ENCODE measurements at regions not wholly inside any gene's neighbourhood (a gene's known extent, or its start where the extent isn't known, plus 50 kb on each side); places are given as distances from the start of the nearest gene placed in this dataset.

DNA sequence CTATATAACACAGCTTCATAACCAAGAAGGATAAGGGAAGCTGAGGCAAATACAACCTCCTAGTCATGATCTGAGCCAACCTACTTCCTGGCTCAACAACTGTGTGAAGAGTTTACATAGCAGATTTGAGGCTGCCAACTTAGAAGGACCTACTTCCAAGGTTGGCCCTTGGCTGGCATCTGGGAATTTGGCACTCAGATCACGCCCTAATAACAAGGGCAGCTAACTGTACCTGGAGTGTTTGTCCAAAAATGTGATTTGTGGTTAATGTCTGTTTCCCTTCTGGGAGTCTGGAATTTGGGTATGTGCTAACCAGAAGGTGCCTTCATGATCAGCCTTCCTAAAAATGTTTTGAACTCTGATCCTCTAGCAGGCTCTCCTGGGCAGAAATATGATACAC is 287.2 kb downstream of the CAAP1 start:
- no peaks in the 10 kb centered on the region for H3K9me2 ChIP-seq (ENCODE audit: insufficient read depth, low read length)
- no peak overlapping the region for H3K27ac ChIP-seq (ENCODE audit: low read depth, low read length, poor library complexity, severe bottlenecking)
- no peaks in the 10 kb centered on the region for H3K36me3 ChIP-seq (ENCODE audit: insufficient read depth, low read length)
- ChIA-PET CTCF (ENCODE audit: unreplicated experiment) (no interaction called here), POLR2A (no interaction called here)
- no peaks in the 10 kb centered on the region for H3K4me1 ChIP-seq (ENCODE audit: insufficient read depth, low read length, poor library complexity, severe bottlenecking)
- BruUV-seq (replicated peaks) = no TSS peak
- no peaks in the 10 kb centered on the region for H4K20me1 ChIP-seq (ENCODE audit: insufficient read depth, low read length)
- H3K9me3 ChIP-seq (ENCODE audit: low read length) = no peaks in the 10 kb centered on the region
- no peak for DNase-seq (ENCODE audit: low spot score)
- H3K79me2 ChIP-seq (ENCODE audit: insufficient read depth, low read depth, low read length) = no peaks in the 10 kb centered on the region
- no peak overlapping the region for H2AFZ ChIP-seq (ENCODE audit: low read length)
- no peak overlapping the region for H3K4me3 ChIP-seq (ENCODE audit: low read depth, low read length, poor library complexity, severe bottlenecking)
- TF ChIP-seq, protein P1, sequence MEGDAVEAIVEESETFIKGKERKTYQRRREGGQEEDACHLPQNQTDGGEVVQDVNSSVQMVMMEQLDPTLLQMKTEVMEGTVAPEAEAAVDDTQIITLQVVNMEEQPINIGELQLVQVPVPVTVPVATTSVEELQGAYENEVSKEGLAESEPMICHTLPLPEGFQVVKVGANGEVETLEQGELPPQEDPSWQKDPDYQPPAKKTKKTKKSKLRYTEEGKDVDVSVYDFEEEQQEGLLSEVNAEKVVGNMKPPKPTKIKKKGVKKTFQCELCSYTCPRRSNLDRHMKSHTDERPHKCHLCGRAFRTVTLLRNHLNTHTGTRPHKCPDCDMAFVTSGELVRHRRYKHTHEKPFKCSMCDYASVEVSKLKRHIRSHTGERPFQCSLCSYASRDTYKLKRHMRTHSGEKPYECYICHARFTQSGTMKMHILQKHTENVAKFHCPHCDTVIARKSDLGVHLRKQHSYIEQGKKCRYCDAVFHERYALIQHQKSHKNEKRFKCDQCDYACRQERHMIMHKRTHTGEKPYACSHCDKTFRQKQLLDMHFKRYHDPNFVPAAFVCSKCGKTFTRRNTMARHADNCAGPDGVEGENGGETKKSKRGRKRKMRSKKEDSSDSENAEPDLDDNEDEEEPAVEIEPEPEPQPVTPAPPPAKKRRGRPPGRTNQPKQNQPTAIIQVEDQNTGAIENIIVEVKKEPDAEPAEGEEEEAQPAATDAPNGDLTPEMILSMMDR (conservative IDR thresholded peaks at IDR 0.05; ENCODE audit: low read length) = no peak
- no peak for TF ChIP-seq EZH2phosphoT487 (IDR thresholded peaks at IDR 0.05; ENCODE audit: borderline replicate concordance, low read depth, low read length)
- intact Hi-C loops (cut with micrococcal nuclease; ENCODE audit: unreplicated experiment) = no loop called here
- H3K4me2 ChIP-seq (ENCODE audit: low read length) = no peak overlapping the region

DNA sequence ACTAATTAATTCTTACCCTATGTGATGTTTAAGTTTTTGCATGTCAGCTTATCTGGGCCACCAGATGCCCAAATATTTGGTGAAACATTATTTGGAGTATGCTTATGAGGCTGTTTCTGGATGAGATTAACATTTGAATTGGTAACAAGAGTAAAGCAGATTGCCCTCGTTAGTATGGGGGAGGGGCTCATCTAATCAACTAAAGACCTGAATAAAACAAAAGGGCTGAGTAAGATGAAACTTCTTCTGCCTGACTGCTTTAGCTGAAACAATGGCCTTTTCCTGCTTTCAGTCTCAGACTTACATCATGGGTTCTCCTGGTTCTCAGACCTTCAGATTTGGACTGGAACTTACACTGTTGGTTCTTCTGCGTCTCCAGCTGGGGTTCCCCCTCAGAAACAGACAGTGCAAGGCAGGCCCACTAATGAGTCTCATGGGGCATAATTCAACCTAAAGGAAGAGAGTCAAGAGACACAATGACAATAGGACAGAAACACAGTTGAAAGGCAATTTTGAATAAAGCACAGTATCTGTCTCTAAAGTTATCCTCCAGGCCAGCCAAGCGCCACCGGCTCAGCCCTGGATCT is 288.4 kb downstream of the CAAP1 start:
- Histone ChIP-seq H3K4me3 (ENCODE audit: low read depth, low read length, poor library complexity, severe bottlenecking) (no peak overlapping the region), H2AFZ (ENCODE audit: low read length) (no peak overlapping the region), H3K9me2 (ENCODE audit: insufficient read depth, low read length) (no peaks in the 10 kb centered on the region), H3K36me3 (ENCODE audit: insufficient read depth, low read length) (no peaks in the 10 kb centered on the region), H3K79me2 (ENCODE audit: insufficient read depth, low read depth, low read length) (no peaks in the 10 kb centered on the region), H3K9me3 (ENCODE audit: low read length) (no peaks in the 10 kb centered on the region), H4K20me1 (ENCODE audit: insufficient read depth, low read length) (no peaks in the 10 kb centered on the region), H3K27ac (ENCODE audit: low read depth, low read length, poor library complexity, severe bottlenecking) (no peak overlapping the region), H3K4me2 (ENCODE audit: low read length) (no peak overlapping the region), H3K4me1 (ENCODE audit: insufficient read depth, low read length, poor library complexity, severe bottlenecking) (no peaks in the 10 kb centered on the region)
- POLR2A ChIA-PET = no interaction called here
- no peak for DNase-seq (ENCODE audit: low spot score)
- no TSS peak for BruUV-seq (replicated peaks)
- CTCF ChIA-PET (ENCODE audit: unreplicated experiment) = no interaction called here
- TF ChIP-seq EZH2phosphoT487 (IDR thresholded peaks at IDR 0.05; ENCODE audit: borderline replicate concordance, low read depth, low read length) = no peak
- TF ChIP-seq, protein P1 (conservative IDR thresholded peaks at IDR 0.05; ENCODE audit: low read length) = no peak
- intact Hi-C loops (cut with micrococcal nuclease; ENCODE audit: unreplicated experiment) = no loop called here

DNA sequence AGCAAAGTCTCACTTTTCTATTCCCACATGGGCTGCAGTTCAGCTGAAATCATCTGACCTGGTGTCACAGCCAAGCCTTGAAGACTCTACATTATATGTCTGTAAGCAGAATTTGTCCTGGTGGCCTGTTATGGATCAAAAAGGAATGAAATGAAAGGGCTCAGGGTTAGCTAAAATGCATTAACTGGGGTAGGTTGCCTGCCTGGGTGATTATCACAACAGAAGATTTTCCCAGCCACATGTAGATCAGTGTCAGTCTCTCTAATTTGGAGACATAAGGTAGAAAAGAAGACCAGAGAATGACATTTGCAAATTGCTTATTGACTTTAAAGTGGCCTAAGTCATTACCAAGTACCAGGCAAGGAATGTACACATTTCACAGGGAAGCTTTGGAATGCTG is 289.0 kb downstream of the CAAP1 start:
- no peak for TF ChIP-seq EZH2phosphoT487 (IDR thresholded peaks at IDR 0.05; ENCODE audit: borderline replicate concordance, low read depth, low read length)
- TF ChIP-seq, protein P1 (conservative IDR thresholded peaks at IDR 0.05; ENCODE audit: low read length) = no peak
- Histone ChIP-seq H2AFZ (ENCODE audit: low read length) (no peak overlapping the region), H3K4me3 (ENCODE audit: low read depth, low read length, poor library complexity, severe bottlenecking) (no peak overlapping the region), H3K79me2 (ENCODE audit: insufficient read depth, low read depth, low read length) (no peaks in the 10 kb centered on the region), H4K20me1 (ENCODE audit: insufficient read depth, low read length) (no peaks in the 10 kb centered on the region), H3K9me2 (ENCODE audit: insufficient read depth, low read length) (no peaks in the 10 kb centered on the region), H3K4me2 (ENCODE audit: low read length) (no peak overlapping the region), H3K9me3 (ENCODE audit: low read length) (no peaks in the 10 kb centered on the region), H3K27ac (ENCODE audit: low read depth, low read length, poor library complexity, severe bottlenecking) (no peak overlapping the region), H3K36me3 (ENCODE audit: insufficient read depth, low read length) (no peaks in the 10 kb centered on the region), H3K4me1 (ENCODE audit: insufficient read depth, low read length, poor library complexity, severe bottlenecking) (no peaks in the 10 kb centered on the region)
- no TSS peak for BruUV-seq (replicated peaks)
- intact Hi-C loops (cut with micrococcal nuclease; ENCODE audit: unreplicated experiment) = no loop called here
- POLR2A ChIA-PET = no interaction called here
- CTCF ChIA-PET (ENCODE audit: unreplicated experiment) = no interaction called here
- DNase-seq (ENCODE audit: low spot score) = no peak

All from OCI-LY7 (cell line).